HG03457 (cell line): ENCODE measurements at regions not wholly inside any gene's neighbourhood (a gene's known extent, or its start where the extent isn't known, plus 50 kb on each side); places are given as distances from the start of the nearest gene placed in this dataset.

ENCODE experiments used
- ATAC-seq: cut with Tn5 transposase; IDR thresholded peaks from one replicate; pipeline ENCODE4 v1.9.1; 2021; ENCODE audit warnings: moderate number of reproducible peaks; ENCODE audit not compliant: unreplicated experiment

GRCh38 chr4:123966990-123967769 is 570.6 kb downstream of the SPRY1 start:
- no peak for ATAC-seq

- no peak for ATAC-seq
These were observed 575.4 kb downstream of the SPRY1 start for GRCh38 chr4:123972031-123972430.

GRCh38 chr4:123974386-123975149 is 578.0 kb downstream of the SPRY1 start:
- no peak for ATAC-seq

GRCh38 chr4:123976285-123976684 is 579.7 kb downstream of the SPRY1 start:
- no peak for ATAC-seq

GRCh38 chr4:123976819-123977218 is 580.2 kb downstream of the SPRY1 start:
- no peak for ATAC-seq

GRCh38 chr4:123977641-123978081 is 581.1 kb downstream of the SPRY1 start:
- no peak for ATAC-seq

GRCh38 chr4:123978637-123979036 is 582.0 kb downstream of the SPRY1 start:
- ATAC-seq = no peak

- ATAC-seq = no peak
These were observed 584.2 kb downstream of the SPRY1 start for GRCh38 chr4:123980736-123981300.

GRCh38 chr4:123984886-123985285 is 588.3 kb downstream of the SPRY1 start:
- ATAC-seq = no peak

GRCh38 chr4:123986268-123986798 is 589.7 kb downstream of the SPRY1 start:
- ATAC-seq = no peak

GRCh38 chr4:123987408-123987807 is 590.8 kb downstream of the SPRY1 start:
- no peak for ATAC-seq

- ATAC-seq = no peak
These were observed 593.8 kb downstream of the SPRY1 start for GRCh38 chr4:123990310-123990870.

GRCh38 chr4:123994917-123995316 is 598.3 kb downstream of the SPRY1 start:
- no peak for ATAC-seq

GRCh38 chr4:123995936-123996335 is 599.3 kb downstream of the SPRY1 start:
- no peak for ATAC-seq

- ATAC-seq = no peak
These were observed 600.3 kb downstream of the SPRY1 start for GRCh38 chr4:123996718-123997510.

- no peak for ATAC-seq
These were observed 601.3 kb downstream of the SPRY1 start for GRCh38 chr4:123997776-123998449.

- ATAC-seq = no peak
These were observed 603.6 kb downstream of the SPRY1 start for GRCh38 chr4:124000233-124000632.

GRCh38 chr4:124015766-124016165 is 619.2 kb downstream of the SPRY1 start:
- no peak for ATAC-seq

GRCh38 chr4:124017185-124017785 is 620.7 kb downstream of the SPRY1 start:
- ATAC-seq = no peak
